Transverse colon (tissue), 4 donors: ENCODE measurements at regions not wholly inside any gene's neighbourhood (a gene's known extent, or its start where the extent isn't known, plus 50 kb on each side); places are given as distances from the start of the nearest gene placed in this dataset.

Experiments
- EP300 ChIP-seq: sonication (generic); formaldehyde crosslinking; IDR thresholded peaks from one replicate; pipeline ENCODE4 v1.6.1; 2017; ENCODE audit warnings: antibody characterized with exemption, low read depth
- POLR2A ChIP-seq: fragments of 450-650 bp; IDR thresholded peaks from one replicate; pipeline ENCODE4 v1.6.1; 2016; ENCODE audit warnings: antibody characterized with exemption, mild to moderate bottlenecking, moderate library complexity
- POLR2AphosphoS5 ChIP-seq, 3 donors: sonication (generic); formaldehyde crosslinking; IDR thresholded peaks; one replicate each; pipeline ENCODE4 v1.6.1; 2016; ENCODE audit warnings: antibody characterized with exemption in 3 of 3
- TF ChIP-seq, protein P1 (sequence below), 5 experiments: fragments of 200-600 bp in 3 of 5; fragments of 450-650 bp in 2 of 5; sonication (generic) in 3 of 5; IDR thresholded peaks; 1 replicate in 2 of 5; 2 replicates in 3 of 5; pipeline ENCODE4 v1.5.1; 2016 to 2017; ENCODE audit warnings: antibody characterized with exemption in 5 of 5, inconsistent platforms in 3 of 5, mild to moderate bottlenecking in 2 of 5, moderate library complexity in 1 of 5

DNA sequence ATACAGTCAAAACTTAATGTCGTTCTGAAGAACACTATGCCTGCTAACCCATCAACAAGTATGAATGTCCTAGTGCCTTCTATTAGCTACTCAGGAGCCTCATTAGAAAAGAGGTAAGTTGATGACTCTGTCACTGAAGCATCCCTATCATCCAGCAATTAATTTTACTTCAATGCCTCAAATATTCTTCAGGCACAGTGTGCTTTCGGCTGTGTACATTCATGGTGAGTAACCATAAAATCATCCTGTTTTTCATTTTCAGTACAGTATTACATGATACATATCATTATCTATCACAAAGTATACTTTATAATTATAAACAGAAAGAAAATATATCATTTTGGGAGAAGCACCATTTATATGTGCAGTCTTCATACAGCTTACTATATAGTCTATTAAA lies 495.5 kb upstream of the ZWINT start:
- TF ChIP-seq, protein P1, sequence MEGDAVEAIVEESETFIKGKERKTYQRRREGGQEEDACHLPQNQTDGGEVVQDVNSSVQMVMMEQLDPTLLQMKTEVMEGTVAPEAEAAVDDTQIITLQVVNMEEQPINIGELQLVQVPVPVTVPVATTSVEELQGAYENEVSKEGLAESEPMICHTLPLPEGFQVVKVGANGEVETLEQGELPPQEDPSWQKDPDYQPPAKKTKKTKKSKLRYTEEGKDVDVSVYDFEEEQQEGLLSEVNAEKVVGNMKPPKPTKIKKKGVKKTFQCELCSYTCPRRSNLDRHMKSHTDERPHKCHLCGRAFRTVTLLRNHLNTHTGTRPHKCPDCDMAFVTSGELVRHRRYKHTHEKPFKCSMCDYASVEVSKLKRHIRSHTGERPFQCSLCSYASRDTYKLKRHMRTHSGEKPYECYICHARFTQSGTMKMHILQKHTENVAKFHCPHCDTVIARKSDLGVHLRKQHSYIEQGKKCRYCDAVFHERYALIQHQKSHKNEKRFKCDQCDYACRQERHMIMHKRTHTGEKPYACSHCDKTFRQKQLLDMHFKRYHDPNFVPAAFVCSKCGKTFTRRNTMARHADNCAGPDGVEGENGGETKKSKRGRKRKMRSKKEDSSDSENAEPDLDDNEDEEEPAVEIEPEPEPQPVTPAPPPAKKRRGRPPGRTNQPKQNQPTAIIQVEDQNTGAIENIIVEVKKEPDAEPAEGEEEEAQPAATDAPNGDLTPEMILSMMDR (IDR thresholded peaks at IDR 0.05) = no peak
- no peak for TF ChIP-seq POLR2A
- TF ChIP-seq POLR2AphosphoS5 (IDR thresholded peaks at IDR 0.05) = no peak
- TF ChIP-seq EP300 = no peak
